Activated naive CD4-positive, alpha-beta T cell treated with anti-CD3 and anti-CD28 coated beads, Interleukin-2, amount 50 U/mL, for 16 hours (primary cell): ENCODE measurements at regions not wholly inside any gene's neighbourhood (a gene's known extent, or its start where the extent isn't known, plus 50 kb on each side); places are given as distances from the start of the nearest gene placed in this dataset.

Experiments used
- DNase-seq: peaks from one replicate; pipeline ENCODE4 v3.0.0-alpha.2; 2020

DNA sequence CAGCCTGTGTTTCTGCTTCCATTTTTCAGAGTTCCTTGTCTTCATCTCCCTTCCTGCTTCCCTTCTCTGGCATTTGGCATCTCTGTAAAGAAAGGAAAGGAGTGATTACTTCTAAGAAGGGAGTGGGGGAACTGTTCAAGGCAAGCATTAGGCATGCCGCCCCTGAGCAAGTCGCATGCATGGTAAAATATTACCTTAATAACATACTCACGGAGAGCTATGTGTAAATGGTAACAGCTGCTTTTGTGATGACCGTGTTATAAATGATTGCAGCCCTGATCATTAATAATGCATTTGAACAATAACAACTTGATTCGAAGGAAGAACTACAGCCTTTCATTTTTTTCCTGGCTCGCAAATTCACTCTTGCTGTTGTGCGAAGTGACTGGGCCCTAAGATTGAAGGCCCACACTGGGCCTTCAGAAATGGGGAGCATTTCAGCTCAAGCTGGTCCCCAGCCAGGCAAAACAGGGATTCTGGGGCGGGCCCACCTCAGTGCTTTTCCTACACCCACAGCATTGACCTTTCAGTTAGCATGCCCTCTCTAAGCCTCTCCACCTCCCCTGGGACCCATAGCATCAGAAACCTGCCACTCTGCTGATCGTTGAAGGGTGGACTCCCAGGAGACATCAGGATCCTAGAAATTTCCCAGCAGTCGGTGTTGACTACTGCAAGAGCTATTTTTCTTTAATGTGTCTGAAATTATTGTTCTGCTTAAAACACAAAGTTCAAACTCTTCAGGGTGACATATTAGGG is 263.0 kb upstream of the CADM1 start:
- no peak for DNase-seq

DNA sequence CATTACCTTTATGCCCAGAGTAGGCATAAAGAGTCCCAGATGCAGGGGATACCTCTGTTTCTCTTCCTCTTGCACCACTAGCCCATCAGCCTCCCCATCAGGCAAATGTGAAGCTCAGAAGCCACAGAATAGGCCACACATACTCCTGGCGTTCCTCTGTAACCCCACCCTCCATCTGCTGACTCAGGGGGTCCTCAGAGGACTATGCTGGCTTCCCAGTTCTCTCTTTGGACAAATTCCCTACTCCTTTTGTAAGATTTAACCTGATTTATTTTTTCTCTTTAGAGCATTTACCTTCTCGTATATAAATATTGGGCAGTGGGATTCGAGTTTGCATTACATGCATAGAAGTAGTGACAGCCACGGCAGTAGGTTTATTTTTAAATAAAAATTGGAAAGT is 262.3 kb upstream of the CADM1 start:
- DNase-seq, result no peak

DNA sequence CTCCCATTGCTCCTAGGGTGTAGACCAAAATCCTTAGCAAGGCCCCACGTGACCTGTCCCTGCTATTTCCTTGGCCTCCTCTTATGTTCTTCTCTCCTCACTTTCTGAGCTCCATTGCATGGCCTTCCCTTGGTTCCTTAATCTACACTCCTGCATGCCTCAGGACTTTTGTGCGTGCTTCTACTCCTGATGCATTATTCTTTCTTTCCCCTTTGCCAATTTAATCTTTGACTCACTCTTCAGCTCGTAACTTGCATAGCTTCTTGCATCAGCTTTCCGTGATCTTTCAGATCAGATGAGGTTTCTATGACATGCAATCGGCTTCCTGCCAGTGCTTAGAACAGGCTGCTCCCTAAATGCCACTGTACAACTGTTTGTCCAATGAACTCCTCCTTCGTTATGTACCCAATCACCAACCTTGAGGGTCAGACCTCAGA is 261.6 kb upstream of the CADM1 start:
- DNase-seq, result no peak

DNA sequence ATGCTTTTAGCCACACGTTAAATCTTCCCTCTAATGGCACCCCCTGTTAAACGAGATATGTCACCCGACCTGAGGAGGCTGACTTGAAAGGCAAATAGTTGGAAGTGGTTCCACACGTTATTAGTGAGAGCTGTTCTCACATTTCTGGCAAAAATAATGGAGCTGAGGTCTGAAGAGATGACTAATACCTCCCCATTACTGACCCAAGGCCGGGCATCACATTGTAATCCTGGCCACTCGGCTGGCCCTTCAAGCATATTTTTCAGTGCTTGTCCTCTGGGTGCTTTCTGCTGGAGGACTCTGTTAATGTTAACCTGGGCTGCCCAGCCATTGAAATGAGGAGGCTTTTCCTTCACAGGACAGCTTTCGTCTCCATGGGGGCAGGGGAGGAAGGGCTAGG is 260.0 kb upstream of the CADM1 start:
- DNase-seq, result no peak

DNA sequence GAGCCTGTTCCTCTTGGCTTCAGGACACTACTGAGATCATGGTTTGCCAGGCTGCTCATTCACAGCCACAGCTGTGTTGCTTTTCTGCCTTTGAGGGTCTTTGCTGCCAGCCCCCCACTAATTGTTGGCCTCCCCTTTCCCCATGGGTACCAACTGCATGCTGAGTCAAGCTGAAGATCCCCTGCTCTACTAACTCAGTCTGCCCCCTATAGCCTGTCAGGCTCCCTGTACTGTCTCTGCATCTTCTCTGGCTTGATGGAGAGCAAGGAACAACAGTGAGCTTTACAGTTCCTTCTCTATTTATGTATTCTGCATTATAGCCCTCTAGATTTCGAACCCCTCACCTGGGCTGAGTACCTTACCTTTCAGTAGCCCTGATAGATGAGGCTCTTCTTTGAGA is 257.6 kb upstream of the CADM1 start:
- no peak for DNase-seq

DNA sequence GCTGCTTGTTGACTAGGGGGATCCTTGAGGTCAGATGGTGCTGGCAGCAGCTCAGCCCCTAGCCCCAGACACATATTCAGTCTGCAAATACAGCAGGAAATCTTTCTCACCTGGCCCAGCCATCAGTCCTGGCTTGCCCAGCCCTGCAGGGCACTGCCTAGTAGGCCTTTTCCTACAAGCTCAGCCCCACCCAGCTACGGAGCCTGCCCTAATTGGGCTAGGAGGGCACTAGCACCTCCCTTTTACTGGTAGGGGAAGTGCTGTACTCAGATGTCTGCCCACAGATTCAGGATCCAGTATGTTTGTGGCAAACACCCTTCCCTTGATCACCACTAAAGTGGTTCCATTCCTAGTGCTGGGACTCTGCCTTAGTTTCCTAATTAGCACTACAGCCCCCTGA is 257.1 kb upstream of the CADM1 start:
- no peak for DNase-seq

DNA sequence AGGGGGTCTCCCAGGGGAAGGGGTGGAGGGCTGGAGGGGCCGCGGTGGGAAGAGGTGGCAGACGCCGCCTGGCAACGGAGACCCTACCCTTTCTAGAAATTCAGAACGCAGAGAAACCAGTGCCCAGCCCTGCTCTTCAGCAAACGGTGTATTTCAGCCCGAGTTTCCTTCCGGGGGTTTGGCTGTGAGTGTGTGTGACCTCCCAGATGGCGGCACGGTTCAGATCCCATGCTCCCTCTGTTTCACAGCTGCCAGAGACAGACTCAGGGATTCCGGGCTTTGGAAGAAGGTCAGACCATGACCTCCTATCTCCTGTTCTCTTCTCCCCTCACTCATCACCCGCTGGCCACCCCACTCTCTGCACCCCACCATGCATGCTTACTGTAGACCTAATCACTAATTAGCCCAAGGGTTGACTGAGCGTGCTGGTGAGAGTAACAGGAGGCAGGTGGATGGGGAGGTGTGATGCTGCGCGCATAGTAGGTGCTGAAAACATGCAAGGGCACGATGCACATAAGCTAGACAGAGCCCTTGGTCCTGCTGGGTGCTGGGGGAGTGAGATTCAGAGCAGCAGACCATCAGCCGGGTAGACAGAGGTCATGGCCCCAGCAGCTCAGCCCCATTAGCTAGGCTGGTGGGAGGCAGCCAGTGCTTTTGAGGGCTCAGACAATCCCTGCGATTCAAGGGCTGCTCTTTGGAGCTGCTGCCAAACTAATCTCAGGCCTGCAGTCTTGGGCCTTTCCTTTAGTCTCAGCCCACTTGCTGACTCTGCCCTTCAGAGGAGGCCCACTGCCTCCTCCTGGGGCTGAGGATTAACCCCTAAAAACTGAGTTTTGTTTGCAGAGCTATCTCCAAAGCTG is 256.5 kb upstream of the CADM1 start:
- no peak for DNase-seq

DNA sequence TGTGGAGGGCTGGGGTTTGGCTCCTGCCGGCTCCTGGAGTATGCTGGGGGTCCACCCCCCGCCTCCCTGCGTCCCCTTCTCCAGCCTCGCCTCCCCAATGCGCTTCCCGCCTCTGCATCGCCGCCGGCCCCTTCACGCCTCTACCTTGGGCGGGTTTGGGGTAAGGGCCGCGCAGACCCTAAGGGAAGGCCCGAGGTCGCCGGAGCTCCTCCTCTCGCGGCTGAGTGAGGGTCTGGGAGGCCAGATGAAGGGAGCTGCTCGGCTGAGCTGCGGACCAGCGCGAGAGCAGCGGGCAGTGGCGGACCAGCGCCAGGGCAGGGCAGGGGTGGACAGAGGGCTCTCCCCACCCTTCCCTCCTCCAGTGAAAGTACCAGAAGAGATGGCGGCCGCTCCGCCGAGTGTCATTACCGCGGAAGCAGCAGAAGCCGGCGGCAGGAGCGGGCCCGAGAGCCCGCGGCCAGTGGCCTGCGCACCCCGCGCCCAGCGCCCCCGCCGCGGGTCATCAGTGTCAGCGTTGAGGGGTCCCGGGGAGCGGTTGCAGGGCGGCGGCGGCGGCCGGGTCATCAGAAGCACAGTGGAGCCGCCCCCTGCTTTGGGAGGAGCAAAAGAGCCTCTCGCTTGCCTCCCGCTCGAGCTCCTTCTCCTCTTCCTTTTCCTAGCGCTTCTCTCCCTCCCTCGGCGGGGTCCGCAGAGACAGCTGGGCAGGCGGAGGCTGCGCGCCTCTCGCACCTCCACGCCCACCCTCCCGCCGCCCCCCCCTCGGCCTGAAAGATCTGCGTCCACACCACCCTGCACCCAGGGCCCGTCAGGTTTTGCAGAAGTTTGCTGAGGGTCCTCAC is 255.6 kb upstream of the CADM1 start:
- no peak for DNase-seq

DNA sequence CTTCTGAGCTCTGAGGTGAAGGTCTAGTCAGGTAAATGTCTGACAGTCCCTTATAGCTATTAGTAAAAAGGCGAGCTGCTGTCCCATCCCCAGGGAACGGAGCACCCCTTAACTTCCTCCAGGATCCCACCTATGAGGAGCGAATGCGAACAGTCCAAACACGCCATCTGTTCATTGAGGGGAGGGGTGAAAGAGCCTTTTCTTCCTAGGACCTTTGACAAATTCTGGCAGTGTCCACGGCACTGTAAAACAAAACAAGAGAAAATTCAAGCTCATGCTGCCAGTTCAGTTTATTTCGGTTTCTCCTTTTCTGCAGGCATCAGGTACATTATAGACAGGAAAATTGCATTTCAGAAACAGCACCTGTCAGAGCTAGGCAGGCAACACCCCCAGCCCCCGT is 253.8 kb upstream of the CADM1 start:
- DNase-seq, result no peak

DNA sequence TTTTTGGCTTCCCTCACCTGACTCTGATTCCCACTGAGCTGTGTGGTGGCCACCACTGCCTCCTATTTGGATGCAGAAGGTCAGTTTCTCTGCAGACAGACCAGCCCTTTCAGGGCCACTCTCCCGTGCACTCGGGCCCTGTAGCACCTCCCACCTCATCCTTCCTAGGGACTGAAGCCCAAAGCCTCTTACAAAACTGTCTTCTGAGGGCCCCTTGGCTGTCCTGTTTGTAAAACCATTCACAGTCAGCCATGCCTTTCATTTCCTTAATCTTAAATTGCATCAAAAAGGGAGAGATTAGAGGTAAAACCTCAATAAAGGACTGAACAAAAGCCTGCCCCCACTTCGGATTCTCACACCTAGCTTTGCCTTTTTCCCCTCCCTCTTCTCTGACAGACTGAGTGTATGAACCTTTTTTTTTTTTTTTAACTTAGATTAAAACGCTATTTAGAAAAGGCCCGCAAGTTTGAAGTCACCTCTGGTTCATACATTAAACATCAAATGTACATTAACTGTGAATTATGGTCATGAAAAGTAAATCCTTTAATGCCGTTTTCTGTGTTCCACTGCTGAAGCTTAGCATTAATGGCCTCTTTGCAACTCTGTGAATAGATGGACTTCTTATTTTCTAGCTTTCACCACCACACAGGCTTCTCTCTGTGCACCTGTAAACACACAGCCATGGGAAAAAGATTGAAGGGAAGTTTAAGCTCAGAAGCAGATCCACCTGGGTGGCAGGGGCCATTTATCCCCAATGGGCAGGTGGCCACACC is 247.2 kb upstream of the CADM1 start:
- DNase-seq, result no peak

DNA sequence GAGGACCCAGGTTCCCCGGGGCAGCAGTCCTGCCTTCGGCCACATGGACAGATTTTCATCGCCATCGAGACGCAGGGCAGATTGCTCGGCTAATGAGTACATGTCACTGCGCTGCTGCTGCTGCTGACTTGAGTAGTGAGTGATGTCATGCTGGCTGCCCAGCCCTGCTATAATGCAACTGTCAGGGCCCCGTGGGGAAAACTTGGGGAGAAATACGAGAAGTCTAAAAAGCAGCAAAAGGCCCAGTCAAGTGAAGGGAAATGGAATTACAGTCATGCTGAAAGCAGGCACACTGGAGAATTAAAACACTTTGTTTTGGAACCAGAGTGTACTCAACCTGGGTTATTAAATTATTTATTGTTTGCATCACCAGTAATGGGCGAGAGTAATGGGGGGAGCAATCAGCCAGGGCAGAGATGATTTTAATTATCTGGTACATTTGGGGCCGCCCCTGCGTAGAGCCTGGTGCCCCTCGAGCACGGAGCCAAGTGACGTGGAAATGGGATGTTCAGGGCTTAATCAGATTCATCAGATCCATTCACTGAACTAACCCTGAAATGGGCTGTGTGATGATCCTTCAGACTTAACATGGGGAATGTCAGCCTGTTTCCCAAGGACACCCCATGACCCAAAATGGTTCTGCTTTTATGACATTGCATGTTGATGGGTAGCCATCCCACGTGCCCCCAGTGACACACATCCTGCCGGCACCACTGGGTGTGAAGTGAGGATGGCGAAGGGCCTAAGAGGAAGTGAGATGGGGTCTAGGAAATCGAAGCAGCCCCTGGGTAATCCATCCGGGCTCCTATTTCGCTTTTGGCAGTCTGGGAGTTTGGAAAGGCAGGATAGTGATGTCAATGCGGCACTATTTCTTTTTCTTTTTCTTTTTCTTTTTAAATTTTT is 241.6 kb upstream of the CADM1 start:
- DNase-seq, result no peak

DNA sequence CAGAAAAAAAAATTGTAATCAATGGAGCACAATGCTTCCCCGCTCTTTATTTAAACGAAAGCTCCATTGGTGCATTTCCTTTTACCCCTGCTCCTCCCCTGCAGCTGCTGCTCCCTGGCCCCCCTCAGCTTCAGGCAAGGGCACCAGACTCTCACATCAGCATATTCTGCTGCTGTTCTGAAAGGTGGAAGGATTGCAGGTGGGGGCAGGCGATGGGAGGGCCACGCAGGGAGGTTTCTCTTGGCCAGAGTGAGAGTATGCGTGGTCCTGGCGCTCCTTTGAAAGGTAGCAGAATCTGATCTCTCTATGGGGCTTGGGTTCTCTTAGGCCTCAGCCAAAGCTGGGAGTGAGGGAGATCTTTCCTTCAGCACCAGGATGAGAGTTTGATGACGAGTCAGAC is 240.9 kb upstream of the CADM1 start:
- no peak for DNase-seq

DNA sequence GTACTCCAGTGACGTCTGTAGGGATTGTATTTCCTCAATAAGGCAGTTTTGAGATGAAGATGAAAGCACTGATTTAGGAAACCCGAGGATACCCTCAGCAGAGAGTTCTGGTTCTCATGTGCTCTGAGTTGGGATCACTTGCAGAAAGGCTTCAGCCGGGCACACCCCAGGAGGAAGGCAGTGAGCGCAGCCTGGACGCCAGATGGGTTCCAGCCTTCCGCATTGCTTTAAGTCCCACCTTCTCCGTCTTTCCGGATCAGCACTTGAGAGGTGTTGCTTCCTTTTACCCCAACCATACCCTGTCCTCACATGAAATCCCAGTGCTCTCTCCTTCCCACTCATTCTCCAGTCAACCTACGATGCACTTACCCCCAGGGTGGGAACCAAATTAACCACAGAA is 239.5 kb upstream of the CADM1 start:
- no peak for DNase-seq

DNA sequence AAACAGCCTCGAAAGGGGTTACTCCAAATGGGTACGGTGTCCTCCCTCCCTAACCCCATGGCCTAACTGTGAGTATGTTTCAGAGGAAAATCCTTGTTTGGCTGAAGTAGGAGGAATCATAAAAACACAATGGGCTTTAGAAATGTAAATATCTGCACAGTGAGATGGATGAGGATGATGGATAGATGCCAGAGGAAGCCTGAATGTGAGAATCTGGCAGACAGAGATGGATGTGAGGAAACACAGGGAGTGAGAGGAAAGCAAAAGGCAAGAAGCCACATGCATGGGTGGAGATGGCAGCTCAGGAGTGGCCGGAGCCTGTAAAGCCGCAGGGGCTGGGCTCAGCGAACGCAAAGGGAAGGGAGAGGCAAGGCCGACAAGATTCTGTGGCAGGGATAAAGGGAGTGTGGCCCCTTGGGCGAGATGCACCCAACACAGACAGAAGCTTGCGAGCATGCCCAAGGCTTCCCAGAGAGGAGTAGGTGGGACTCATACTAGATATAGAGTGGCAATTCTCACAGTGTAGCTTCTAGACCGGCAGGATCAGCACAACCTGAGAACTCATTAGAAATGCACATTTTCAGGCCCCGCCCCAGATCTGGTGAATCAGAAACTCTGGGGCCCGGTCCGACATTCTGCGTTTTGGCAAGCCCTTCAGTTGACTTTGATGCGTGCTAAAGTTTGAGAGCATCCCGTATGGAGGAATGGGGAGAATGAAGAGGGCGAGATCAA is 237.3 kb upstream of the CADM1 start:
- DNase-seq, result no peak

DNA sequence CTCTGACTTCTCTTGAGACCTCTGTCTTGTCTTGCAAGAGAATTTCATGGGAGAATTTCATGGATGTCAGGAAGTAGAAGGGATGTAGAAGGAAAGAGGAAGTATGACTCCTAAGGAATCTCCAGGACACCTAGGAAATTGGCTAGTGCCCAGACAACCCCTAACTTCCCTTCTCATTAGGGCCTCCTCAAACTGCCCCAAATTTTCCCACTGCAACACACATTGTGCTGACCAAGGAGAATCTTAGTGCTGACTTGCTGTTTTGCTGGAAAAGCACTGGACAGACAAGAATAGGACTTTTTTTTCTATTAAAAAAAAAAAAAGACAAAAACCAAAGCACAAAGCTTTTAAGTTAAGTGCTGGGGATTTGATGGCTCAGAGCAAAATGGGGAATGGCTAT is 236.1 kb upstream of the CADM1 start:
- no peak for DNase-seq

DNA sequence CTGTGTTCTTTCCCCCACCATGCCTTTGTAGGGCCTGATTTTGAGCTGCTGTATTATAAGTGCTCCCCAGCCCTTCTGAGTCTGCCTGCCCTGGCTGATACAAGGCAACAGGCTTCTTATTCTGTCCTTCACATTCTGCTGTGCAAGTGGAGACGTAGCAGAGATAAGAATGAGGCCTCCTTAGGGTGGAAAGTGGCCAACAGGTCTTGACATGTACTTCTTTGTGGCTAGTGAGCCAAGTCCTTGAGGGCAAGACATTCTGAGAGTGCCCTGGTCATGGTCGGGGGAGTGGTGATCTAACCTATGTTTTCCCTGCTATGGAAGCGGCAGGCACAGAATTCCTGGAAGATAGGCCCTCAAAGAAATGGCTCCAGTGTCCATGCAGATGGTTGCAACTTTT is 235.7 kb upstream of the CADM1 start:
- DNase-seq, result no peak

DNA sequence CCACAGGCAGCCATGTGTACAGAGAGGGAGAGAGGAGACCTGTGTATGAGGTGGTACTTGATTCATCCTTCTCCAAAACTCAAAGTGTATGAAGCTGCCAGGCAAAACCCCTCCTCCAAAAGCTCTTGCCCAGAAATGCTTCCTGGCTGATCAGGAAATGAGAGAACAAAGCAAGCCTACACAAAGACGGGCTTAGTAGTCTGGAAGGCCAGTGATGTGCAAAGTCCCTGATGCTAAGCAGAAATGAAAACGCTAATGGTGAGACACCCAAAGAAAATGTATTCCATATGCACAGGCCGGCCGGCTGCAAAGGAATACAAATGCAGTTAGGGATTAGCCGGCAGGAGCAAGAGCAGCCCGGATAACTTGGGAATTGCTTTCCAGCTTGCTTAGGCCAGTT is 234.9 kb upstream of the CADM1 start:
- no peak for DNase-seq

DNA sequence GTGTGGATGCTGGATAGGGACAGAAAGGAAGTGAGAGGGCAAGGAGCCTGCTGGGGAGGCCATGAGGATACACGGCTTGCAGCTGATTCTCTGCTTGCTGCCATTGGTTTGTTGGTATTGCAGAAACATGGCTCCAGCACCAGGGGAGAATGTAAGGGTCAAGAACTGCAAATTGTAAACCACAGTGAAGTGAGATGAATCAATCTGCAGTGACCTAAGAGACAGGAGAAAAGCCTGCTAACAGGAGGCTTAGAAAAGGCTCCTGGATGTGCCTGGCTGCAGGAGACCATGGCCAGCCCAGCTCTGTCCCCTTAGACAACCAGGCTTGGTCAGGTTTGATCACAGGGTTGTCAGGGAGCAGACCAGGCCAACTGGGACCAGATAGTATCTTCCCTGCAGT is 233.7 kb upstream of the CADM1 start:
- DNase-seq, result no peak

DNA sequence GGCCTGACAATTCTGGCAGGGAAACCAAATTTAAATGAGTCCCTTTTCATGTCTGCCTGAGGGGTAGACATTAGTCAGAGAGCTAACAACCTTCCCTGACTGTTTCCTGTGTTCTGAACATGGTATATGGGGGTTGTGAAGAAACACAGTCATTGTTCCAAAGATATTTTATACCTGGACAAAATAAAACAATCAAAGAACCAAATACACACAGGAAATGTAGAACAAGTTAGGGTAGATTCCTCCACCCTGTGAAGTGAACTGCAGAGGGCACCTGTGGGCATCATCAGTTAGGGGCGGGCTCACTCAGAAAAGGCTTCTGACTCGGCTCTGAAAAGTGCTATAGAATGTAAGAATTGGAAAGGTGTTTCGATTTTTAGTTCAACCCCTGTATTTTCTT is 231.9 kb upstream of the CADM1 start:
- DNase-seq, result no peak

DNA sequence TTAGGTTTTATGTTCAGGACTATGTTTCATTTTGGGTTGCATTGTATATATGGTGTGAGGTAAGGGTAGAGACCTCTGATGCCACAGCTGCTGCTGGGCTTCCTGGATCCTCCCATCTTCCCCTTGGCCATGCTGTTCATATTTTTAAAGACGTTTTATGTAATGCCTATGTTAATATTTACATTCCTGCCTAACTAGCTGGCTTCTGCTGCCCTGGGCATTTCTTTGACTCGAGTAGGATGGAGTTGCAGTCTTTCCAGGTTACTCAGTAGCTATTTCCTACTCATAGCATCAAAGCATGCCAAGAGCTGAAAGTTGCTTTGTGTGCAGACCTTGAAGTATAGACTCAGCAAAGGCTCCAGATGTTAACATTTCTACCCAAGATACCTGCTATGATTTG is 220.5 kb upstream of the CADM1 start:
- DNase-seq, result no peak

DNA sequence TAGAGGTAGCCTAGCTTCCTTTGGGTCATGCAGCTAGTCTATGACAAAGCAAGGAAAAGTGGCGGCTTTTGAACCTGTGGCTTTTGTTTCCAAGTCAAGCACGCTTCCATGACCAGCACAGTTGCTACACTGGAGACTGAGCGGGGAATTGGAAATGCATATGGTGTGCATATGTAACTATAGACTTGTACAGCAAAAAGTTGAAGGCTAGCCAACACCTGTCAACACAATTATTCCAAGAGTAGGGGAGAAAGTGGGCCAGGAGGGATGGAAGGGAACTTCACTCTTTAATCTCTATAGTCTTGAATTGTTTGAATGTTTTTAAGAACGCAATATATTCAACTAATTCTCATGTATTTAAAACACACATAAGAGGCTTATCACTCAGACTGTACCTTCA is 218.5 kb upstream of the CADM1 start:
- no peak for DNase-seq
